Tibial nerve (tissue), 4 donors: ENCODE measurements at regions not wholly inside any gene's neighbourhood (a gene's known extent, or its start where the extent isn't known, plus 50 kb on each side); places are given as distances from the start of the nearest gene placed in this dataset.

Source experiments
- CTCF ChIP-seq, 5 experiments: fragments of 200-600 bp in 3 of 5; fragments of 450-650 bp in 2 of 5; sonication (generic) in 3 of 5; IDR thresholded peaks; one replicate each; pipeline ENCODE4 v1.5.1; 2016 to 2019; ENCODE audit warnings: antibody characterized with exemption in 5 of 5, mild to moderate bottlenecking in 3 of 5, moderate library complexity in 2 of 5
- EP300 ChIP-seq, 2 donors: sonication (generic); formaldehyde crosslinking; IDR thresholded peaks; one replicate each; pipeline ENCODE4 v1.6.1; 2017; ENCODE audit warnings: antibody characterized with exemption in 2 of 2, mild to moderate bottlenecking in 1 of 2
- POLR2A ChIP-seq, 2 donors: fragments of 450-650 bp; IDR thresholded peaks; one replicate each; pipeline ENCODE4 v1.6.1; 2017; ENCODE audit warnings: antibody characterized with exemption in 2 of 2, mild to moderate bottlenecking in 2 of 2, moderate library complexity in 2 of 2

GRCh38 chrX:447052-447451, 60.3 kb upstream of the PPP2R3B start:
- TF ChIP-seq POLR2A (IDR thresholded peaks at IDR 0.05) (no peak), CTCF (IDR thresholded peaks at IDR 0.05) (no peak), EP300 (IDR thresholded peaks at IDR 0.05) (no peak)
